ENCODE measurements at regions not wholly inside any gene's neighbourhood (a gene's known extent, or its start where the extent isn't known, plus 50 kb on each side); places are given as distances from the start of the nearest gene placed in this dataset.

DNA sequence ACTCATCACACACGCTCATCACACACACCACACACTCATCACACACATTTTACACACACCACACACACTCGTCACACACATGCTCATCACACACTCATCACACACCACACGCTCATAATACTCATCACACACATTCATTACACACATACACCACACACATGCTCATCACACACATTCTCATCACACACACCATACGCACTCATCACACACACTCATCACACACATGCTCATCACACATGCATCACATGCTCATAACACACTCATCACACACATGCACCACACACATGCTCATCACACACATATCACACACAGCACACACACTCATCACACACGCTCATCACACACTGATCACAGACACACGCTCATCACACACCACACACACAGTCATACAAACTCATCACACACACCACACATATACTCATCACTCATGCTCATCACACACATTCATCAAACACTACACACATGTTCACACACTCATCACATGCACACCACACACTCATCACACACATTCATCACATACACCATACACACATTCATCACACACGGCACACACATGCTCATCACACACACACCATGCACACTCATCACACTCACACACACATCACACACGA, 247.1 kb upstream of the SGCG start:
- no peak overlapping the region for H3K4me2 ChIP-seq (ENCODE audit: control insufficient read depth, extremely low read depth, insufficient read depth, low read depth, low read length)
- no peak overlapping the region for H3K9ac ChIP-seq (ENCODE audit: control insufficient read depth, extremely low read depth, insufficient read depth, low read length)
- no peaks in the 10 kb centered on the region for H3K4me1 ChIP-seq (ENCODE audit: control insufficient read depth, extremely low read depth, insufficient read depth, low read length)
- no peaks in the 10 kb centered on the region for H4K20me1 ChIP-seq (ENCODE audit: control insufficient read depth, extremely low read depth, insufficient read depth, low read length)
- no peak overlapping the region for H2AFZ ChIP-seq (ENCODE audit: control insufficient read depth, low read length)
- no peaks in the 10 kb centered on the region for H3K27me3 ChIP-seq (ENCODE audit: control insufficient read depth, extremely low read depth, insufficient read depth, low read length)
- peaks cover 5% of the 10 kb centered on the region for H3K9me3 ChIP-seq (ENCODE audit: control insufficient read depth, low read depth, low read length)
- no peaks in the 10 kb centered on the region for H3K36me3 ChIP-seq (ENCODE audit: control insufficient read depth in 2 of 2, extremely low read depth in 1 of 2, insufficient read depth in 2 of 2, low read length in 2 of 2)
- H3K27ac ChIP-seq (ENCODE audit: control insufficient read depth, insufficient read depth, low read length) = no peak overlapping the region
- no peak for DNase-seq (ENCODE audit: low read depth, low spot score)
- dilution Hi-C loops (cut with MboI; ENCODE audit: extremely low pct_ligation_motif_present, low sequenced_read_pairs) = no loop called here
- H3K4me3 ChIP-seq (ENCODE audit: control insufficient read depth in 2 of 3, extremely low read depth in 1 of 3, insufficient read depth in 2 of 3, low read depth in 1 of 3, low read length in 3 of 3) = no peak overlapping the region
- TF ChIP-seq EZH2 (IDR thresholded peaks at IDR 0.05; ENCODE audit: low read length) = no peak
- TF ChIP-seq, protein P1, sequence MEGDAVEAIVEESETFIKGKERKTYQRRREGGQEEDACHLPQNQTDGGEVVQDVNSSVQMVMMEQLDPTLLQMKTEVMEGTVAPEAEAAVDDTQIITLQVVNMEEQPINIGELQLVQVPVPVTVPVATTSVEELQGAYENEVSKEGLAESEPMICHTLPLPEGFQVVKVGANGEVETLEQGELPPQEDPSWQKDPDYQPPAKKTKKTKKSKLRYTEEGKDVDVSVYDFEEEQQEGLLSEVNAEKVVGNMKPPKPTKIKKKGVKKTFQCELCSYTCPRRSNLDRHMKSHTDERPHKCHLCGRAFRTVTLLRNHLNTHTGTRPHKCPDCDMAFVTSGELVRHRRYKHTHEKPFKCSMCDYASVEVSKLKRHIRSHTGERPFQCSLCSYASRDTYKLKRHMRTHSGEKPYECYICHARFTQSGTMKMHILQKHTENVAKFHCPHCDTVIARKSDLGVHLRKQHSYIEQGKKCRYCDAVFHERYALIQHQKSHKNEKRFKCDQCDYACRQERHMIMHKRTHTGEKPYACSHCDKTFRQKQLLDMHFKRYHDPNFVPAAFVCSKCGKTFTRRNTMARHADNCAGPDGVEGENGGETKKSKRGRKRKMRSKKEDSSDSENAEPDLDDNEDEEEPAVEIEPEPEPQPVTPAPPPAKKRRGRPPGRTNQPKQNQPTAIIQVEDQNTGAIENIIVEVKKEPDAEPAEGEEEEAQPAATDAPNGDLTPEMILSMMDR (optimal IDR thresholded peaks at IDR 0.05 in 1 of 3, IDR thresholded peaks at IDR 0.05 in 1 of 3, conservative IDR thresholded peaks at IDR 0.05 in 1 of 3; ENCODE audit: extremely low read depth in 1 of 3, insufficient read depth in 2 of 3, low read length in 3 of 3) = no peak
- no peaks in the 10 kb centered on the region for H3K79me2 ChIP-seq (ENCODE audit: control insufficient read depth, insufficient read depth, low read length)
- no peaks in the 10 kb centered on the region for H3K9me1 ChIP-seq (ENCODE audit: control insufficient read depth, extremely low read depth, insufficient read depth, low read length)
- FAIRE-seq = no peak

DNA sequence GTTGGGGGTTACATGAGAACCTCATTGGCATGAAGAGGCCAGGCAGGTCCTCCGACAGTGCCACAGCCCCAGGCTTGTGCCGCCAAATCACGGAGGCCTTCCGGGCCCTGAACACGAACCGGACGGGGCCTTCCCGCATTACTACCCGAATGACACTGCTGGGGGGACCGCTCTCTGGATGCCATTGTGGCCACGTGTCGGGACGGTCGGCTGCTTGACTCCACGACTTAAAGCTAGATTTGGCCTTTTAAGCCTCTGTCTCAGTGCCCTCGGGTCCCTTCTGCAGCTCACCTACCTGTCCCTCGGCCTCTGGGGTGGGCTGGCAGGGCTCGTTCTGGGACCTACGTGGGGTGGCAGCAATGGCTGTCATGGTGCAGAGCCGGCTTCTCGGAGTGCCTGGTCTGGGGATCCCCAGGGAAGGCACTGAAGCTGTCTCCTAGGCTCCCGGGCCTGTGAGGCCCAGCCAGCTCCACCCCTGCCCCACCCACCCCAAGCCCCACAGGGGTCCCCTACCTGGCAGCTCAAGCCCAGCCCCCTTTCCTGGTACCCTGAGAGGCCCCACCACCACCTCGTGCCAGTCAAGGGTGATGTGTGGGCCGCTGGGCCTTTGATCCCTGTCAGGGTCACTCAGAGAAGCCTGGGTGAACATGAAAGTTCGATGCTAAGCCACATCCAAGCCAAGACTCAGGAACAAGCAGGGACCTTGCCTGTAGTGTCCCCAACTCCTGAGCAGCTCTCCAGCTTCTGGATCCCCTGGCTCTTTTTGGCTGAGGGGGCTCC, 245.8 kb upstream of the SGCG start:
- Histone ChIP-seq H4K20me1 (ENCODE audit: control insufficient read depth, extremely low read depth, insufficient read depth, low read length) (no peaks in the 10 kb centered on the region), H3K9me3 (ENCODE audit: control insufficient read depth, low read depth, low read length) (peaks cover 5% of the 10 kb centered on the region), H3K27me3 (ENCODE audit: control insufficient read depth, extremely low read depth, insufficient read depth, low read length) (no peaks in the 10 kb centered on the region), H2AFZ (ENCODE audit: control insufficient read depth, low read length) (no peak overlapping the region), H3K9me1 (ENCODE audit: control insufficient read depth, extremely low read depth, insufficient read depth, low read length) (no peaks in the 10 kb centered on the region), H3K4me3 (ENCODE audit: control insufficient read depth in 2 of 3, extremely low read depth in 1 of 3, insufficient read depth in 2 of 3, low read depth in 1 of 3, low read length in 3 of 3) (no peak overlapping the region), H3K27ac (ENCODE audit: control insufficient read depth, insufficient read depth, low read length) (no peak overlapping the region), H3K4me2 (ENCODE audit: control insufficient read depth, extremely low read depth, insufficient read depth, low read depth, low read length) (no peak overlapping the region), H3K79me2 (ENCODE audit: control insufficient read depth, insufficient read depth, low read length) (no peaks in the 10 kb centered on the region), H3K9ac (ENCODE audit: control insufficient read depth, extremely low read depth, insufficient read depth, low read length) (no peak overlapping the region), H3K36me3 (ENCODE audit: control insufficient read depth in 2 of 2, extremely low read depth in 1 of 2, insufficient read depth in 2 of 2, low read length in 2 of 2) (no peaks in the 10 kb centered on the region), H3K4me1 (ENCODE audit: control insufficient read depth, extremely low read depth, insufficient read depth, low read length) (no peaks in the 10 kb centered on the region)
- no peak for TF ChIP-seq EZH2 (IDR thresholded peaks at IDR 0.05; ENCODE audit: low read length)
- TF ChIP-seq, protein P1 (optimal IDR thresholded peaks at IDR 0.05 in 1 of 3, IDR thresholded peaks at IDR 0.05 in 1 of 3, conservative IDR thresholded peaks at IDR 0.05 in 1 of 3; ENCODE audit: extremely low read depth in 1 of 3, insufficient read depth in 2 of 3, low read length in 3 of 3) = no peak
- FAIRE-seq (no peak), DNase-seq (ENCODE audit: low read depth, low spot score) (no peak)
- dilution Hi-C loops (cut with MboI; ENCODE audit: extremely low pct_ligation_motif_present, low sequenced_read_pairs) = no loop called here

Measured in keratinocyte (primary cell).